GM18505 (cell line): ENCODE measurements at regions not wholly inside any gene's neighbourhood (a gene's known extent, or its start where the extent isn't known, plus 50 kb on each side); places are given as distances from the start of the nearest gene placed in this dataset.

Experiments used
- ATAC-seq: cut with Tn5 transposase; IDR thresholded peaks from one replicate; pipeline ENCODE4 v1.9.1; 2021; ENCODE audit not compliant: unreplicated experiment
- POLR2A ChIP-seq: IDR thresholded peaks from 4 replicates; pipeline ENCODE4 v1.6.1; 2011; ENCODE audit warnings: borderline replicate concordance; ENCODE audit not compliant: insufficient read depth, insufficient read length; ENCODE audit errors: extremely low read depth

DNA sequence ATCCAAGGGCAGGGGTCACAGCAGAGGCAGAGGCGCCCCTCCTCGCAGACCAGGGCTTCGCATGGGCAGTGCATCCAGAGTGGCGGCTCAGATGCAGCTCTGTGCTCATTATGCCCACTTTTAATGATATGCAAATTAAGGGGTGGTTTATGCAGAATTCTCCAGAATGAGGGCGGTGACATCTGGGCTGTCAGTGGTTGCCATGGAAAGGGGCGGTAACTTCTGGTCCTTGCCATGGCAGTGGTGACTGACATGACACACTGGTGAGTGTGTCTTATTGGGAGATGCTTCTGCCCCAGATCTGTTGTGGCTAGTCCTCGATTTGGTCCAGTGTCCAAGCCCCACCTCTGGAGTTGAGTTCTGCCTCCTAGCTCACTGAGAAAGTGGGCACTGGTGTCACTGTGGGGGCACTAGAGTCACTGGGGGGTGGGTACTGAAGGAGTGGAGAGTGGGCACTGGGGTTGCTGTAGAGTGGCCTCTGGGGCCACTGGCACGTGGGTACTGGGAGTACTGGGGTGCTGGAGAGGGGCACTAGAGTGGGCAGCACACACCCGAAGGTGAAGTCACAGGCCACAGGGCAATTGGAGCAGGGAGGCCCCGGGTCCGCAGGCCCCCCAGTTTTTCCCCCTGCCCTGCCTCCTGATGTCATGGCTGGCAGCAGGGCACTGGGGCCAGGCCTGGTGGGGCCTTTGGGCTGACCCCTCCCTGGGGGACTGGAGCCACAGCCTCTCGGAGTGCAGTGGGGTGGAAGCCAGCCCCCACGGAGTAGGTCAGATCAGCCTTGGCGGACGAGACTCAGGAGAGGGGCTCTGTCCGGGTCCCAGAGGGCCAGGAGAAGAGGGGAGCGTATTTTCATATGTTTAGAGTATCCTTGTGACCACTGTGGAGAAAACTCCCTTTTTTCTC, 98.6 kb upstream of the NKX1-1 start:
- no peak for ATAC-seq
- no peak for TF ChIP-seq POLR2A

DNA sequence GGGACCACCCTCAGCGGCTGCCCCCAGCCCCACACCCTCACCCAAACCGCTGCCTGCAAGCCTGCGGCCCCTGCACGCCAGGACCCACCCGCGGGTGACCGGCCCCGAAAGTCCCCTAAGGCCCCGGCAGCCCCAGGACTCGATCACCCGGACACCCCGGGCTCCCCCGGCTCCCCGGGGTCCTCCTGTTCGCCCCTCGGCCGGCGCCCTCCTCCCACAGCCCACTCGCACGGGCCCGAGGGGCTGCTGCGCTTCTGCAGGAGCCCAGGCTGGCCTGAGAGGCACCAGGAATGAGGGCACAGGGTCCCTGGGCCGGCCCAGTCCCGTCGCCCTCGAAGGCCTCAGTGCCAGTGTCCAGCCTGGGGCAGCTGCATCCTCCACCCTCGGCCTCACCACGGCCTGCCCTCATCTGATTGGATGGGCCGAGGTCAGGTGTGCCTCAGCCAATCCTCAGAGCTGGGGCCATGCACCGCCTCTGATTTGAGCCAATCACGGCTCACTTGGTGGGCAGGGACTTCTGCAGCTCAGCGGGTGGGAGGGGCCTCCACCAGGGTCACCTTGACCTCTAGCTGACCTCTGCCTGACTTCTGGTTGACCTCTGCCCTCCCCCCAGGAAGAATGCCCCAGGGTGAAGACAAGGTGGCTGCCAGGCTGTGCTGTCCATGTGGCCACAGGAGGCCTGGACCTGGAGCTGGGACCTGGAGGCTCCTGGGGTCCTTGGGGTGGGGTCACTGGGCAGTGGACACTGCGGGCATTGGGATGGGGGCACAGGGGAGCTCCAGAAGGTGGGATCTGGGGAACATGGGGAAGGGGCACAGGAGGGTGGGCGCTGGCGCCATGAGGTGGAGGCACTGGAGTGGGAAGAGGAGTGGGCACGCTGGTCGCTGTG, 97.6 kb upstream of the NKX1-1 start:
- no peak for ATAC-seq
- TF ChIP-seq POLR2A = no peak

DNA sequence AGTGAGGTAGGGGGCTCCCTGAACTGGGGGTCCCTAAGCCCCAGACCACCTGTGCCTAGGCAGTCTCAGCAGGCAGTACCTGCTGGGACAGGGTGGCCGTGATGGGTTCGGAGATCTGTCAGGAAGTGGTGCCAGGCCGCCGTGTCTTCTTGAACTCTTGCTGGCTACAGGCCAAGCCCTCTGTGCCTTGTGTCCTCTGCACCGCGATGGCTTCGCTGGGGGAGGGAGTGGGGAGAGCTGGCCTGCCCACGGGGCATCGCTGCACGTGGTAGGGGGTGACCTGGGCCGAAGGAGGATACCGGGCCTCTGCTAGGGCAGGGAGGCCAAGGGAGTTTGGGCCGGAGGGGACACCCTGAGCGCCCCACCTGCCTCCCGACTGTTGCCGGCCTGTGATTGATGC, 96.7 kb upstream of the NKX1-1 start:
- no peak for ATAC-seq
- no peak for TF ChIP-seq POLR2A

DNA sequence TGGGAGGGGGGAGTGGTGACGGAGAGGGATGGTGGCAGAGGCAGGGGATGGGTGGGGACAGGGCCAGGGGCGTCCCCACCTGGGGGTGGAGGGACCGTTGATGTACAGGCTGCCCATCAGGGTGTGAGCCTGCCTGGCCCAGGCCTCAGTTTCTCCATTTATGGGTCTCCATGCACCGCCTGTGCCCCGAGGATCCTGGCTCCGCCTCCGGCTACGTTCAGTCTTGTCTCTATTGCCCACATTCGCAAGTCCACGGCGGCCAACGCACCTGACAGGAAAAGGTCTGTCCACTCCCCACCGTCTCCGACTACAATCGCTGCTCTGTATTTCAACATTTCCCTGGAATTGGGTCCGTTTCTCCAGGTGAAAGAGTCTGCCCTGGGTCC, 96.3 kb upstream of the NKX1-1 start:
- ATAC-seq = no peak
- no peak for TF ChIP-seq POLR2A

DNA sequence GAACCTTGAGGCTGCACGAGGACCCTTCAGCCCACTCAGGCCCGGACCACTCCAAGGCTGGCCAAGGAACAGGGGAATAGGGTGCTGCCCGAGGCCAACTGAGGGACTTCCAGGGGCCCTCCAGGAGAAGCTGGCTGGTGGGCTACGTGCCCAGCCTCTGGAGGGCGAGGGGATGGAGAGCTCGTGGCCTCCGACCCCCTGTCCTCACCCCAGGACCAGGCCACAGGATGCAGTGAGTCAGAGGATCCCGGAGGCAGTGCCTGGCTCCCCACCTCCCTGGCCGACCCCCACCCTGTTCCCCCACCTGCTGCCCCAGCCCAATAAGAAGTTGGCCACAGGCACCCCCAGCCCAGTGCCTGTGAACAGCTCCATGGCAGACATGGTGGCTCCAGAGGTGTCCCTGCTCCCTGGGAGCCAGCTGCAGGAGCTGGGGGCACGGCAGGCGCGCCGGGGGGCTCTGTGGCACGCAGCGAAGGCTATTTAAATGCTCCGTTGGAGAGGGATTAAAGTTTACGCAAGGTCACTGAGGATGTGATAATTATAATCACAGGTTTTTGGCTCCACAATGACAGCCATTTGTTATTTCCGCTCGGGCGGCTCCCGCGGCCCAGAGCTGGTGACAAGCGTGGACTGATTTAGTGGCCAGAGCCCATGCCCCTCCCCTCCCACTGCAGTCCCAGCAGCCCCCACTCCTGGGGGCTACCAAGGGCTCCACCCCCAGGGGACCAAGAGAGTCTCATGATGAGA, 95.7 kb upstream of the NKX1-1 start:
- no peak for ATAC-seq
- no peak for TF ChIP-seq POLR2A

DNA sequence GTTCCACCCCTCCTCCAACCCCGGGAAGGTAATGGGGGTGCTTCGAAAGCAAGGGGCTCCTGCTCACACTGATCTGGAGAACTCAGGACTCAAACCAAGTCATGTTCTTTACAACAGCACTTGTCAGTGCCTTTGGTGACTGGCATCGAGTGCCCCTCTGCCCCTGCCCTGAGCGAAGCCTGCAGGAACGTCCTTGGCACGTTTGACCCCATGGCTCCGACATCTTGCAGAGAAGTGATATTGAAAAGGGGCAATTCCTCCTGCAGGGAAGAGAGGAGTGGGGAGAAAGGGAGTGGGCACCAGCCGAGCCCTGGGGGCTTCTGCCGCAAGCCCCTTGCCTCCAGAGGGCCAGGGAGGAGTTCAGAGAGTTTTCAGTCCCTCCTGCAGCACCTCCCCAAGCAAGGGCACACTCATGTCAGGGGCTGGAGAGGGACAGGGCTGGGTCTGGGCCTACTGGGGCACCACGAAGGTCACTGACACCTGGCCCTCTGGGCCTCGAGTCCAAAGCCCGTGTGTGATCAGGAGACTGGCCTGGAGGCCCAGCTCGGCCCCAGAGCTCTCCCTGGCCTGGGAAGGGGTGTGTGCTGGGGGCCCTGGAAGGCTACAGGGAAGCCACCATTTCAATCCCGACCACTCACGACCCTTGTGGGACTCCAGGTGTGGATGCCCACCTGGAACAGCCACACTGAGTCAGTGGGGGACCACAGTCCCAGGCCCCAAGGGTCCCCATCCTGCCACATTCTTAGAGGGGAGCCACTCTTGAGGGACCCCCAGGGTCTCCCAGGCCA, 94.9 kb upstream of the NKX1-1 start:
- ATAC-seq = no peak
- no peak for TF ChIP-seq POLR2A

DNA sequence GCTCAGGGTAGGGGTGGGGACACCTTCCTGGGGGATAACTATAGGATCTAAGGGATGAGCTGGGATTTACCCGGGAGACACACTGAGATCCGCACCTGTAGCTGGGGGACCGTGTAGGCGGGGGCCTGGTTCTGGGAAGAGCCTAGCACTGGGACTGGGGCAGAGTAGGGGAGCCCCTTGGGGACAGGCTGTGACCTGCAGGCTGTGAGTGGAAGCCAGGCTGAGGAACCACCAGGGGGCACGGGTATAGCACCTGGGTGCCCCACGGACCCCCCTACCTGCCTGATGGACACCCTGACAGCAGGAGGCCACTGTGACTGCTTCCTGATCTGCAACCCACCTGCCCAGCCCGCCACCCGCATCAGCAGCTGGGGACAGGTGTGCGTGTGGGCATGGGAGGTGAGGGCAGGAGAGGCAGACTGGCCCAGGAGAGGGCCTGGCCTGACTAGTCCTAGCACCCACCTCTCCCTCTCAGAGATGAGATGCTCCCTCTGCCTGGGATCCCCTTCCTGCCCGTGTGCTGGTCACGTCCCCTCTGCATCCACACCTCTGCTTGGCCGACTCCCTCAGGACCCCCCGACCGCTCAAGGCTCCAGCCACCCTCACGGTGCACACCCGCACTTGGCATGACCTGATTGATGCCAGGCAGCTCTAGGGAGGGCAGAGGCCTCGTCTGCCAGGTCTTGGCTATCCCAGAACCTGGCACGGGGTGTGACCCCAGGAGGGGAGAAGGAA, 94.2 kb upstream of the NKX1-1 start:
- TF ChIP-seq POLR2A = no peak
- ATAC-seq = no peak

DNA sequence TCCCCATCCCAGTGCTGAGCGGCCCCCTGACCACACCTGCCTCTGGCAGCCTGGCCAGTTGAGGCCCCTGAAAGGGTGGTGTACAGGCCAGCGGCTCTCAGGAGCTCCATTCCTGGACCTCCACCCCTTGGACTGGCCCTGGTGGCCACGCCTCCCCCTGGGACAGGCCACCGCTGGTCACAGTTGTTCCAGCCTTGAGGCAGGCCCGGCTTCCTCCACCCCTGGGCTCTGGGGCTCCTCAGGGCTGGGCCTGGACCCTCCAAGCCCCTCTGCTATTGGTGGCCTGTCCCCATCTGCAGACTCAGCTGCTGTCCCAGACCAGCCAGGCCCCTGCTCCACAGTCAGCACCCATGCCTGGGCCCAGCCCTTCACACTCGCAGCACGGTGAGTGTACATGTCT, 93.2 kb upstream of the NKX1-1 start:
- no peak for TF ChIP-seq POLR2A
- no peak for ATAC-seq

DNA sequence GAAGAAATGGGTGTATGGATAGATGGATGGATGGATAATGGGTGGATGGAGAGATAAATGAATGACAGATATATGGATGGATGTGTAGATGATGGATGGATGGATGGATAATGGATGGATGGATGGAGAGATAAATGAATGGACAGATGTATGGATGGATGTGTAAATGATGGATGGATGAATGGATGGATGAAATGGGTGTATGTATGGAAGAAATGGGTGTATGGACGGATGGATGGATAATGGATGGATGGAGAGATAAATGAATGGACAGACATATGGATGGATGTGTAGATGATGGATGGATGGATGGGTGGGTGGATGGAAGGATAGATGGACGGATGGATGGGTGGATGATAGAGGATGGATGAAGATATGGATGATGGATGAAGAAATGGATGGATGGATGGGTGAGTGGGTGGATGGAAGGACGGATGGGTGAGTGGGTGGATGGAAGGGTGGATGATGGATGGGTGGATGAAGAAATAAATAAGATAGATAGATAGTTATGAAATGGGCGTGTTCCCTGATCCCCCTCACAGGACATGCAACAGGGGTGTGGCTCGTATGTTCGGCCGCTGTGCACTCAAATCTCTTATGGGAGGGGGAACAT, 91.1 kb upstream of the NKX1-1 start:
- ATAC-seq = no peak
- no peak for TF ChIP-seq POLR2A

DNA sequence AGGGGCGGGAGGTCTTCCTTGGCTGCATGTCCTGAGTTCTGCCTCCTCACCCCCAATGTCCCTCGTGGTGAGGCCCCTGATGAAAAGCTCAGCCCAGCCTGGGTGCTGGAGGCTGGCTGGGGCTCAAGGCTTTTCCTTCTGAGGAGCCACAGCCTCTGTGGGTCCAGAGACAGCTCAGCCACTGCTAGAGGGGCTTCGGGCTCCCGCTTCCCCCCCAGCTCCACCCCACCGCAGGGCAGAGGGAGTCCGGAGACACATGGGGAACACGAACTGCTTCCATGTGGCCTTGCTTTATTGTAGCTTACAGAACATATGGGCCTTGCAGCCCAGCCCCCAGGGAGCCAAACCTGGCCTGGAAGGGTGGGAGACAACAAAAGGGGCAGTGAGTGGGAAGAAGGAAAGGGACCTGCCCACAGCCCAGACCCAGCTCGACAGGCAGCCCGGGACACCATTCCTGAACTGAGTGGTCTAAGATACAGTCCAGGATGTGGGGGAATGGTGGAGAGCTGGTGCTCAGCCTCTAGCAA, 89.9 kb upstream of the NKX1-1 start:
- no peak for ATAC-seq
- no peak for TF ChIP-seq POLR2A

DNA sequence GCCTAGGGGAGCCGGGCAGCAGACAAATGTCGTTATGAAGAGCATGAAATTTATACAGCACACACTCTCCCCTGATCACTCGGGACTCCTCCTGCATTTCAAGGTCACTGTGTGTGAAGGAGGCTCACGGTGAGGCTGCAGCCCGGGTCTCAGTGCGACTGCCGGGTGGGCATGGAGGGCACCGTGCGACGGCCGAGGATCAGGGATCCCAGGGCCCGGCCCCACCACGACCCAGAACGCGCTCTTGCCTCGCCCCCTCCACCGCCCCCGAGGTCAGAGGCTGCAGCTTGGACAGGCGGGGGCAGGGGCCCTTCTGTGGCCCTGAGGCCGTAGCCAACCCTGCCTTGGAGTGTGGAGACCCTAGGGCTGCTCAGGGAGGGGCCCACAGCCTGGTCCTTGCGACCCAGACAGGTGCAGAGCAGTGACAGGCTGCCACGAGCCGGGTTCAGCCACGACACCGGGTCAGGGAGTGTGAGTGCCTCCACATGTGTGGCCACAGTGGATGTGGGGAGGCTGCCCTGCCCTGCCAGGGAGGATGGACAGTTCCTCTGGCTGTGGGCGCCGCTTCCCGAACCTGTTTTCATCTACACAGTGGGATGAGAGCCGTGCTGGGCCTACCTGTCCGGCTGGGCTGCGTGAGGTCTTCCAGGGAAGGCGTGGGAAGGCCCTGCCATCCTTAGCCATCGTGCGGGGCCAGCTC, 89.3 kb upstream of the NKX1-1 start:
- ATAC-seq = no peak

More for the DNA sequence above, 89.3 kb upstream of the NKX1-1 start:
- no peak for TF ChIP-seq POLR2A
